Adrenal gland (tissue), 5 donors: ENCODE measurements at regions not wholly inside any gene's neighbourhood (a gene's known extent, or its start where the extent isn't known, plus 50 kb on each side); places are given as distances from the start of the nearest gene placed in this dataset.

Experiments
- CTCF ChIP-seq, 6 experiments: fragments of 450-650 bp in 4 of 6; fragments of 200-600 bp in 2 of 6; sonication (generic) in 1 of 6; IDR thresholded peaks; 1 replicate in 5 of 6; 2 replicates in 1 of 6; pipeline versions ENCODE4 v1.5.1 to v1.8.0; 2016 to 2021; ENCODE audit warnings: antibody characterized with exemption in 6 of 6, mild to moderate bottlenecking in 2 of 6, moderate library complexity in 1 of 6
- POLR2A ChIP-seq, 2 donors: fragments of 450-650 bp; IDR thresholded peaks; one replicate each; pipeline ENCODE4 v1.6.1; 2017; ENCODE audit warnings: antibody characterized with exemption in 2 of 2, mild to moderate bottlenecking in 2 of 2, moderate library complexity in 1 of 2
- donor health status: DM: no; HTN: no; CAD: no.

- TF ChIP-seq CTCF (IDR thresholded peaks at IDR 0.05) (no peak), POLR2A (IDR thresholded peaks at IDR 0.05) (no peak)
Observed at GRCh38 chr12:7583471-7583870, 79.9 kb upstream of the CD163 start.
